ENCODE measurements at regions not wholly inside any gene's neighbourhood (a gene's known extent, or its start where the extent isn't known, plus 50 kb on each side); places are given as distances from the start of the nearest gene placed in this dataset.

DNA sequence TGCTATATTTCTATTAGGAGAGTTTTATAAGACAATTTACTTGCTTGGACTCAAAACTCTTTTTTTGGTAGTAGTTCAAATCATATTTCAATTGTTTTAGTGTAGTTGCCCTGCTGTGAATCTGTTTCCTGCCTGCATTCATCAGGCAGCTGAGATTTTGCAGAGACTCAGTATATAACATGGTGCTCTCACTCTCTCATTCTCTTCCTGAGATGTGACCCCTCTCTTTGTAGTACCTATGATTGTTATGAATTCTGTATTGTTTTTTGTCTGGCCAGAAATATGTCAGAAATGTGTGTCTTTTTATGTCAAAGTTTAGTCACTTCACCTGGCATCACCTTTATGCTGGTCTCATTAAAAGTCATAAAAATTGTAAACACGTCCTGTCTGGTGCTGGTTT is 374.0 kb downstream of the RAPGEF2 start:
- H3K9me3 ChIP-seq (ENCODE audit: control insufficient read depth, insufficient read depth, low read depth, low read length) = no peaks in the 10 kb centered on the region
- H3K79me2 ChIP-seq (ENCODE audit: control insufficient read depth, insufficient read depth, low read length) = no peaks in the 10 kb centered on the region
- no peak overlapping the region for H3K4me3 ChIP-seq (replicated peaks in 1 of 4; ENCODE audit: control extremely low read depth in 1 of 4, insufficient read depth in 1 of 4, low read depth in 3 of 4, low read length in 4 of 4)
- no peaks in the 10 kb centered on the region for H4K20me1 ChIP-seq (ENCODE audit: control insufficient read depth, extremely low read depth, insufficient read depth, low read length)
- H3K27ac ChIP-seq (ENCODE audit: insufficient read depth, low read length) = no peak overlapping the region
- DNase-seq (ENCODE audit: low read depth in 2 of 2) = no peak
- no peaks in the 10 kb centered on the region for H3K36me3 ChIP-seq (ENCODE audit: control insufficient read depth, insufficient read depth, low read length)
- no peak overlapping the region for H3K4me2 ChIP-seq (ENCODE audit: extremely low read depth, insufficient read depth, low read length)
- H3K4me1 ChIP-seq (ENCODE audit: control insufficient read depth, extremely low read depth, insufficient read depth, low read length) = no peaks in the 10 kb centered on the region
- H3K9ac ChIP-seq (ENCODE audit: insufficient read depth, low read length) = no peak overlapping the region
- TF ChIP-seq, protein P1, sequence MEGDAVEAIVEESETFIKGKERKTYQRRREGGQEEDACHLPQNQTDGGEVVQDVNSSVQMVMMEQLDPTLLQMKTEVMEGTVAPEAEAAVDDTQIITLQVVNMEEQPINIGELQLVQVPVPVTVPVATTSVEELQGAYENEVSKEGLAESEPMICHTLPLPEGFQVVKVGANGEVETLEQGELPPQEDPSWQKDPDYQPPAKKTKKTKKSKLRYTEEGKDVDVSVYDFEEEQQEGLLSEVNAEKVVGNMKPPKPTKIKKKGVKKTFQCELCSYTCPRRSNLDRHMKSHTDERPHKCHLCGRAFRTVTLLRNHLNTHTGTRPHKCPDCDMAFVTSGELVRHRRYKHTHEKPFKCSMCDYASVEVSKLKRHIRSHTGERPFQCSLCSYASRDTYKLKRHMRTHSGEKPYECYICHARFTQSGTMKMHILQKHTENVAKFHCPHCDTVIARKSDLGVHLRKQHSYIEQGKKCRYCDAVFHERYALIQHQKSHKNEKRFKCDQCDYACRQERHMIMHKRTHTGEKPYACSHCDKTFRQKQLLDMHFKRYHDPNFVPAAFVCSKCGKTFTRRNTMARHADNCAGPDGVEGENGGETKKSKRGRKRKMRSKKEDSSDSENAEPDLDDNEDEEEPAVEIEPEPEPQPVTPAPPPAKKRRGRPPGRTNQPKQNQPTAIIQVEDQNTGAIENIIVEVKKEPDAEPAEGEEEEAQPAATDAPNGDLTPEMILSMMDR (conservative IDR thresholded peaks at IDR 0.05 in 1 of 2, IDR thresholded peaks at IDR 0.05 in 1 of 2; ENCODE audit: low read depth in 1 of 2, low read length in 2 of 2) = no peak
- no peak for TF ChIP-seq EZH2 (IDR thresholded peaks at IDR 0.05; ENCODE audit: low read length, missing control alignments)
- no peaks in the 10 kb centered on the region for H3K27me3 ChIP-seq (ENCODE audit: control insufficient read depth, insufficient read depth, low read length)
- no peak overlapping the region for H2AFZ ChIP-seq (ENCODE audit: low read length)

DNA sequence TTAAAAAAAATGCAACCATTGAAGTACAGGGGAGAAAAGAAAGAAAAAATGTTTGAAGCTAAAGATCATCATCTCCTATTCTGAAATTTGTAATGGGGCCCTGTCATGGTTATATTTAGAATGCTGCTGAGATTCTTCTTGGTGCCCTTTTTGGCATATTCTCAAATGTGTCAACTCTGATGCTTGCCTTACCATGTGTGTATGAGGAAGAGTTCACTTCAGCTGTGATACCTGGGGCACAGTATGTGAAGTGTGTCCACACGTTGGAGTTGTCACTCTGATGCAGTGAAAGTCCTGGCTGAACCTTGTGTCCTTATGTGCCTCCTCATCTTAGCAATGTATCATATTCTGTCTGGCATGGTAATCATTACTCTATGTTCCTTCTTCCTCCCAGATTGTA is 377.9 kb downstream of the RAPGEF2 start:
- no peaks in the 10 kb centered on the region for H3K9me3 ChIP-seq (ENCODE audit: control insufficient read depth, insufficient read depth, low read depth, low read length)
- TF ChIP-seq EZH2 (IDR thresholded peaks at IDR 0.05; ENCODE audit: low read length, missing control alignments) = no peak
- TF ChIP-seq, protein P1 (conservative IDR thresholded peaks at IDR 0.05 in 1 of 2, IDR thresholded peaks at IDR 0.05 in 1 of 2; ENCODE audit: low read depth in 1 of 2, low read length in 2 of 2) = no peak
- no peak for DNase-seq (ENCODE audit: low read depth in 2 of 2)

DNA sequence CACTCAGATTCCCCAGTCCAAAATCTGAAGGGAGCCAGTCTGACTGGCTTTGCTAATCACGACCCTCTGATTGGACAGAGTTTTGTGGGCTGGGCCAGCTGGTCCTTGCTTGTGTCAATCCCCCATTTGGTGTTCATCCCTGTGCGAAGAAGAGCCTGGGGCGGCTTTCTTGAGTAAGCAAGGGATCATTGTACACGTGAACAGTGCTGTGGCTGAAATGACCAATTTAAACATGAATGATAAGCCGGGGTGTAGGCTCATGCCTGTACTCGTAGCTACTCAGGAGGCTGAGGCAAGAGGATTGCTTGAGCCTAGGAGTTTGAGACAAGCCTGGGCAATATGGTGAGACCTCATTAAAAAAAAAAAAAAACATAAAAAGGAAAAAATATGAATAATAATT is 379.1 kb downstream of the RAPGEF2 start:
- no peak for TF ChIP-seq EZH2 (IDR thresholded peaks at IDR 0.05; ENCODE audit: low read length, missing control alignments)
- TF ChIP-seq, protein P1 (conservative IDR thresholded peaks at IDR 0.05 in 1 of 2, IDR thresholded peaks at IDR 0.05 in 1 of 2; ENCODE audit: low read depth in 1 of 2, low read length in 2 of 2) = no peak
- Histone ChIP-seq H2AFZ (ENCODE audit: low read length) (no peak overlapping the region), H3K36me3 (ENCODE audit: control insufficient read depth, insufficient read depth, low read length) (no peaks in the 10 kb centered on the region), H3K4me3 (replicated peaks in 1 of 4; ENCODE audit: control extremely low read depth in 1 of 4, insufficient read depth in 1 of 4, low read depth in 3 of 4, low read length in 4 of 4) (no peak overlapping the region), H3K79me2 (ENCODE audit: control insufficient read depth, insufficient read depth, low read length) (no peaks in the 10 kb centered on the region), H3K27me3 (ENCODE audit: control insufficient read depth, insufficient read depth, low read length) (peaks cover 2% of the 10 kb centered on the region), H3K9ac (ENCODE audit: insufficient read depth, low read length) (no peak overlapping the region), H3K4me1 (ENCODE audit: control insufficient read depth, extremely low read depth, insufficient read depth, low read length) (no peaks in the 10 kb centered on the region), H3K9me3 (ENCODE audit: control insufficient read depth, insufficient read depth, low read depth, low read length) (no peaks in the 10 kb centered on the region), H3K27ac (ENCODE audit: insufficient read depth, low read length) (no peak overlapping the region), H4K20me1 (ENCODE audit: control insufficient read depth, extremely low read depth, insufficient read depth, low read length) (no peaks in the 10 kb centered on the region), H3K4me2 (ENCODE audit: extremely low read depth, insufficient read depth, low read length) (no peak overlapping the region)
- no peak for DNase-seq (ENCODE audit: low read depth in 2 of 2)

More for the DNA sequence above, 377.9 kb downstream of the RAPGEF2 start:
- Histone ChIP-seq H3K27ac (ENCODE audit: insufficient read depth, low read length) (no peak overlapping the region), H3K27me3 (ENCODE audit: control insufficient read depth, insufficient read depth, low read length) (peaks cover 2% of the 10 kb centered on the region), H3K4me3 (replicated peaks in 1 of 4; ENCODE audit: control extremely low read depth in 1 of 4, insufficient read depth in 1 of 4, low read depth in 3 of 4, low read length in 4 of 4) (no peak overlapping the region), H3K4me1 (ENCODE audit: control insufficient read depth, extremely low read depth, insufficient read depth, low read length) (no peaks in the 10 kb centered on the region), H3K9ac (ENCODE audit: insufficient read depth, low read length) (no peak overlapping the region), H3K79me2 (ENCODE audit: control insufficient read depth, insufficient read depth, low read length) (no peaks in the 10 kb centered on the region), H2AFZ (ENCODE audit: low read length) (no peak overlapping the region), H3K4me2 (ENCODE audit: extremely low read depth, insufficient read depth, low read length) (no peak overlapping the region), H3K36me3 (ENCODE audit: control insufficient read depth, insufficient read depth, low read length) (no peaks in the 10 kb centered on the region), H4K20me1 (ENCODE audit: control insufficient read depth, extremely low read depth, insufficient read depth, low read length) (no peaks in the 10 kb centered on the region)

Measured in fibroblast of lung (primary cell).